ENCODE measurements at regions not wholly inside any gene's neighbourhood (a gene's known extent, or its start where the extent isn't known, plus 50 kb on each side); places are given as distances from the start of the nearest gene placed in this dataset.

DNA sequence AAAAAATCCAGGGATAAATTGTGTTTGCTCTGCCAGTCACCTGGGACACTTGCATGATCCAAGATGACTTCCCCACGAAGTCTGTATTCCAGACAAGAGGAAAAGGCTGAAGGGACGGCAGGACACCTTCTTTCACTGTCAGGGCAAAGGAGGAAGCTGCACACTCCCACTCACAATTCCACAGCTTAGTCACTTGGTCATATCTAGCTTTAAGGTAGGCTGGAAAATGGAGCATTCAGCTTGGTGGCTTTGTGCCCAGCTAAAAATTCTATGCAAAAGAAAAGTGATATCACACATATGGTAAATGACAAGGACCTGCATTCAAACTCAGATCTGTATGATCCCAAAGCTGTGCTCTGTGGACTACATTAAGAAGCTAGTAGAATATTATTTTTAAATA is 109.2 kb upstream of the TPM1 start:
- TF ChIP-seq, protein P1, sequence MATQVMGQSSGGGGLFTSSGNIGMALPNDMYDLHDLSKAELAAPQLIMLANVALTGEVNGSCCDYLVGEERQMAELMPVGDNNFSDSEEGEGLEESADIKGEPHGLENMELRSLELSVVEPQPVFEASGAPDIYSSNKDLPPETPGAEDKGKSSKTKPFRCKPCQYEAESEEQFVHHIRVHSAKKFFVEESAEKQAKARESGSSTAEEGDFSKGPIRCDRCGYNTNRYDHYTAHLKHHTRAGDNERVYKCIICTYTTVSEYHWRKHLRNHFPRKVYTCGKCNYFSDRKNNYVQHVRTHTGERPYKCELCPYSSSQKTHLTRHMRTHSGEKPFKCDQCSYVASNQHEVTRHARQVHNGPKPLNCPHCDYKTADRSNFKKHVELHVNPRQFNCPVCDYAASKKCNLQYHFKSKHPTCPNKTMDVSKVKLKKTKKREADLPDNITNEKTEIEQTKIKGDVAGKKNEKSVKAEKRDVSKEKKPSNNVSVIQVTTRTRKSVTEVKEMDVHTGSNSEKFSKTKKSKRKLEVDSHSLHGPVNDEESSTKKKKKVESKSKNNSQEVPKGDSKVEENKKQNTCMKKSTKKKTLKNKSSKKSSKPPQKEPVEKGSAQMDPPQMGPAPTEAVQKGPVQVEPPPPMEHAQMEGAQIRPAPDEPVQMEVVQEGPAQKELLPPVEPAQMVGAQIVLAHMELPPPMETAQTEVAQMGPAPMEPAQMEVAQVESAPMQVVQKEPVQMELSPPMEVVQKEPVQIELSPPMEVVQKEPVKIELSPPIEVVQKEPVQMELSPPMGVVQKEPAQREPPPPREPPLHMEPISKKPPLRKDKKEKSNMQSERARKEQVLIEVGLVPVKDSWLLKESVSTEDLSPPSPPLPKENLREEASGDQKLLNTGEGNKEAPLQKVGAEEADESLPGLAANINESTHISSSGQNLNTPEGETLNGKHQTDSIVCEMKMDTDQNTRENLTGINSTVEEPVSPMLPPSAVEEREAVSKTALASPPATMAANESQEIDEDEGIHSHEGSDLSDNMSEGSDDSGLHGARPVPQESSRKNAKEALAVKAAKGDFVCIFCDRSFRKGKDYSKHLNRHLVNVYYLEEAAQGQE (IDR thresholded peaks at IDR 0.05; ENCODE audit: borderline replicate concordance) = no peak
- TF ChIP-seq POLR2AphosphoS5 (IDR thresholded peaks at IDR 0.05) = no peak
- no peak for TF ChIP-seq TAF1 (IDR thresholded peaks at IDR 0.05; ENCODE audit: low read depth)
- TF ChIP-seq, protein P2, sequence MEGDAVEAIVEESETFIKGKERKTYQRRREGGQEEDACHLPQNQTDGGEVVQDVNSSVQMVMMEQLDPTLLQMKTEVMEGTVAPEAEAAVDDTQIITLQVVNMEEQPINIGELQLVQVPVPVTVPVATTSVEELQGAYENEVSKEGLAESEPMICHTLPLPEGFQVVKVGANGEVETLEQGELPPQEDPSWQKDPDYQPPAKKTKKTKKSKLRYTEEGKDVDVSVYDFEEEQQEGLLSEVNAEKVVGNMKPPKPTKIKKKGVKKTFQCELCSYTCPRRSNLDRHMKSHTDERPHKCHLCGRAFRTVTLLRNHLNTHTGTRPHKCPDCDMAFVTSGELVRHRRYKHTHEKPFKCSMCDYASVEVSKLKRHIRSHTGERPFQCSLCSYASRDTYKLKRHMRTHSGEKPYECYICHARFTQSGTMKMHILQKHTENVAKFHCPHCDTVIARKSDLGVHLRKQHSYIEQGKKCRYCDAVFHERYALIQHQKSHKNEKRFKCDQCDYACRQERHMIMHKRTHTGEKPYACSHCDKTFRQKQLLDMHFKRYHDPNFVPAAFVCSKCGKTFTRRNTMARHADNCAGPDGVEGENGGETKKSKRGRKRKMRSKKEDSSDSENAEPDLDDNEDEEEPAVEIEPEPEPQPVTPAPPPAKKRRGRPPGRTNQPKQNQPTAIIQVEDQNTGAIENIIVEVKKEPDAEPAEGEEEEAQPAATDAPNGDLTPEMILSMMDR (IDR thresholded peaks at IDR 0.05; ENCODE audit: poor library complexity, severe bottlenecking) = no peak
- no peak for TF ChIP-seq EP300 (conservative IDR thresholded peaks at IDR 0.05; ENCODE audit: poor library complexity, severe bottlenecking)
- no peak for TF ChIP-seq EZH2 (IDR thresholded peaks at IDR 0.05; ENCODE audit: borderline replicate concordance, insufficient read depth, low read length, poor library complexity, severe bottlenecking)
- no peak for TF ChIP-seq RAD21 (conservative IDR thresholded peaks at IDR 0.05)
- TF ChIP-seq MXI1 (conservative IDR thresholded peaks at IDR 0.05; ENCODE audit: poor library complexity, severe bottlenecking) = no peak
- TF ChIP-seq SMC3 (conservative IDR thresholded peaks at IDR 0.05; ENCODE audit: poor library complexity) = no peak
